ENCODE measurements at regions not wholly inside any gene's neighbourhood (a gene's known extent, or its start where the extent isn't known, plus 50 kb on each side); places are given as distances from the start of the nearest gene placed in this dataset.

GRCh38 chr6:8733879-8734278, 298.5 kb upstream of the SLC35B3 start:
- TF ChIP-seq CTCF (IDR thresholded peaks at IDR 0.05; ENCODE audit: extremely low read depth in 1 of 2, insufficient read depth in 1 of 2, low read depth in 1 of 2, low read length in 2 of 2) (no peak), POLR2AphosphoS5 (IDR thresholded peaks at IDR 0.05; ENCODE audit: insufficient read depth, low read depth, low read length) (no peak), EZH2 (IDR thresholded peaks at IDR 0.05; ENCODE audit: borderline replicate concordance, low read depth, low read length, severe bottlenecking) (no peak), POLR2A (IDR thresholded peaks at IDR 0.05; ENCODE audit: low read depth, low read length) (no peak)
